Trophoblast cell (in vitro differentiated cells and primary cell): ENCODE measurements at regions not wholly inside any gene's neighbourhood (a gene's known extent, or its start where the extent isn't known, plus 50 kb on each side); places are given as distances from the start of the nearest gene placed in this dataset.
A peak's percentile ranks its signal among the peaks of the same experiment; 100 is the strongest.

Experiments used
- DNase-seq, 2 donors: peaks; one replicate each; pipeline ENCODE4 v3.0.0-alpha.2; 2016
- H2AFZ ChIP-seq: 2 replicates; pipeline ENCODE4 v1.6.1; 2013; ENCODE audit warnings: low read length, moderate library complexity, mild to moderate bottlenecking; ENCODE audit not compliant: insufficient read depth, poor library complexity
- H2AK5ac ChIP-seq: 2 replicates; pipeline ENCODE4 v1.6.1; 2013; ENCODE audit warnings: mild to moderate bottlenecking, low read length
- H2BK120ac ChIP-seq: 2 replicates; pipeline ENCODE4 v1.6.1; 2013; ENCODE audit warnings: low read length, mild to moderate bottlenecking, moderate library complexity; ENCODE audit not compliant: insufficient read depth, poor library complexity
- H2BK12ac ChIP-seq: 2 replicates; pipeline ENCODE4 v1.6.1; 2013; ENCODE audit warnings: mild to moderate bottlenecking, low read length, moderate library complexity
- H2BK5ac ChIP-seq: 2 replicates; pipeline ENCODE4 v1.6.1; 2013; ENCODE audit warnings: low read length, low read depth, moderate library complexity, mild to moderate bottlenecking; ENCODE audit not compliant: poor library complexity
- H3K14ac ChIP-seq: 2 replicates; pipeline ENCODE4 v1.6.1; 2013; ENCODE audit warnings: mild to moderate bottlenecking, low read length
- H3K18ac ChIP-seq: 2 replicates; pipeline ENCODE4 v1.6.1; 2013; ENCODE audit warnings: mild to moderate bottlenecking, low read length
- H3K23ac ChIP-seq: 2 replicates; pipeline ENCODE4 v1.6.1; 2013; ENCODE audit warnings: low read length
- H3K27ac ChIP-seq: 2 replicates; pipeline ENCODE4 v1.5.1; 2013; ENCODE audit warnings: low read depth, mild to moderate bottlenecking, inconsistent platforms, low read length, moderate library complexity
- H3K27me3 ChIP-seq: 2 replicates; pipeline ENCODE4 v1.6.1; 2013; ENCODE audit warnings: inconsistent platforms, mild to moderate bottlenecking, low read length, moderate library complexity; ENCODE audit not compliant: insufficient read depth
- H3K36me3 ChIP-seq, 2 experiments: 1 replicate in 1 of 2; 2 replicates in 1 of 2; pipeline ENCODE4 v1.6.1; 2013; ENCODE audit warnings: low read length in 2 of 2, mild to moderate bottlenecking in 2 of 2, moderate library complexity in 1 of 2; ENCODE audit not compliant: insufficient read depth in 2 of 2, control insufficient read depth in 1 of 2
- H3K4ac ChIP-seq: 2 replicates; pipeline ENCODE4 v1.6.1; 2013; ENCODE audit warnings: low read depth, mild to moderate bottlenecking, low read length, moderate library complexity
- H3K4me1 ChIP-seq, 2 experiments: 1 replicate in 1 of 2; 2 replicates in 1 of 2; pipeline ENCODE4 v1.6.1; 2013; ENCODE audit warnings: low read length in 2 of 2, mild to moderate bottlenecking in 2 of 2, moderate library complexity in 1 of 2; ENCODE audit not compliant: insufficient read depth in 2 of 2, control insufficient read depth in 1 of 2
- H3K4me2 ChIP-seq: 2 replicates; pipeline ENCODE4 v1.6.1; 2013; ENCODE audit warnings: inconsistent platforms, mild to moderate bottlenecking, low read length, moderate library complexity
- H3K4me3 ChIP-seq: 2 replicates; pipeline ENCODE4 v1.5.1; 2013; ENCODE audit warnings: mild to moderate bottlenecking, low read depth, low read length, inconsistent platforms
- H3K79me1 ChIP-seq: one replicate; pipeline ENCODE4 v1.6.1; 2013; ENCODE audit warnings: low read length
- H3K79me2 ChIP-seq: 2 replicates; pipeline ENCODE4 v1.6.1; 2013; ENCODE audit warnings: low read length, mild to moderate bottlenecking; ENCODE audit not compliant: control insufficient read depth, insufficient read depth, poor library complexity
- H3K9ac ChIP-seq: 2 replicates; pipeline ENCODE4 v1.6.1; 2013; ENCODE audit warnings: mild to moderate bottlenecking, low read length
- H3K9me3 ChIP-seq: 2 replicates; pipeline ENCODE4 v1.6.1; 2013; ENCODE audit warnings: low read depth, mild to moderate bottlenecking, control low read depth, inconsistent platforms, low read length; ENCODE audit not compliant: insufficient read depth
- H4K12ac ChIP-seq: 2 replicates; pipeline ENCODE4 v1.6.1; 2013; ENCODE audit warnings: low read depth, mild to moderate bottlenecking, low read length, moderate library complexity
- H4K8ac ChIP-seq: 2 replicates; pipeline ENCODE4 v1.6.1; 2013; ENCODE audit warnings: low read depth, mild to moderate bottlenecking, low read length, moderate library complexity
- H4K91ac ChIP-seq: one replicate; pipeline ENCODE4 v1.6.1; 2013; ENCODE audit warnings: low read depth, mild to moderate bottlenecking, low read length, moderate library complexity
- WGBS: extraction: QIAGEN DNeasy Blood & Tissue Kit; methylation state at CpG from one replicate; pipeline ENCODE4 v1.1.7; 2013; ENCODE audit warnings: missing lambda C conversion rate; ENCODE audit not compliant: insufficient read length, insufficient coverage; ENCODE audit errors: extremely low coverage; 5-methylcytosine and 5-hydroxymethylcytosine counted together

DNA sequence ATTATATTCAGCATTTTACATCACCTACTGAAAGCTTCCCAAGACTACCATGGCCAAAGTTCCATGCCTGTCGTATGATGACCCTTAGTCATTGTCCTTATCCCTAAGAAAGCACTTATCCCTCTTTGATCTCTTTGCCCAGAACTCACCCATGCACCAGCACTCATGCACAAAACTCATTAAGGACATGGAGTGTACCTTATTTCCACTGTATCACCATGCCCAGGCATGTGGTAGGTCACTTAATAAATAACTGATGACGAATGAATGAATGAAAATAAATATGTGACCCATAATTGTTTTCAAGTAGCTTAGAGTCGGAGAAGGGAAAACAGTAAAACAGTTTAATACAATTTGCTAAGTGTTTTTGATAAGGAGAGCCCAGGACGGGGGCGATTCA, 220.1 kb downstream of the IKZF2 start:
- Histone ChIP-seq H3K4me1 (no peaks in the 10 kb centered on the region), H3K79me2 (no peaks in the 10 kb centered on the region), H4K12ac (no peak overlapping the region), H3K27me3 (no peaks in the 10 kb centered on the region), H2AK5ac (no peak overlapping the region), H4K91ac (no peak overlapping the region), H3K79me1 (no peaks in the 10 kb centered on the region), H3K36me3 (no peaks in the 10 kb centered on the region), H2BK12ac (no peak overlapping the region), H3K23ac (no peak overlapping the region), H2BK5ac (no peak overlapping the region), H3K14ac (no peak overlapping the region), H3K9me3 (no peaks in the 10 kb centered on the region), H3K4ac (no peak overlapping the region), H2BK120ac (no peak overlapping the region), H3K4me3 (no peak overlapping the region), H3K9ac (no peak overlapping the region), H4K8ac (no peak overlapping the region), H3K27ac (no peak overlapping the region), H2AFZ (no peak overlapping the region), H3K4me2 (no peak overlapping the region), H3K18ac (no peak overlapping the region)
- no CpG with 5 or more reads among the region's 5 CpGs for WGBS
- no peak for DNase-seq

DNA sequence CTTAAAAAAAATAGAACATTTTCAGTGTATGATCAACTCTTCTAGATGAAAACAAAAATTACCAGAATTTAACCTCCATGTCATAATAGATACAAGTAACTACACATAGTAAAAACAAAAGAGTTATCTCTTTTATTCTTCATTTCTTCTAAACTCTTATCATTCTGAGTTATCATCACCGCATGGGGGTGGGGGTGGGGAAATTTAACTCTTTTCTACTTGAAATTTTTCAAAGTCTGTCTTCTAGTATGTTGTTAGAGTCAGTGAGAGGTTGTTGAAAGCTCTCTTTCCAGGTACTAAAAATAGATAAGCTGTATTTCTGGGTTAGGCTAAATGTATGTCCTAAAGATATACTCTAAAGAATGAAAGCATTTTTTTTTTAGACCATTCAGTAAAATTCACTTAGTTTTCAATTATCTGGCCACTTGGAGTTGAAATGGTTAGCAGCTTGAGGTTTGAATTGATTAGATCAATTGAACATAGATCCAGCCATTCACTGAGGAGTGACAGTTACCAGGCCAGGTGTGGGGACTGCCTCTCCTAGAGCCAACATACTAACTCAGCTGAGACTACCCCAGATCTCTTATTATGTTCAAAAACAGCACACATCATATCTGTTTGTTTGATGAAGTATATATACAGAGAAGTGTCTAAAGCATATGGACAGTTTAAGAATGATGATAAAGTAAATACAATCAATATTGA, 220.7 kb downstream of the IKZF2 start:
- Histone ChIP-seq H4K12ac (no peak overlapping the region), H3K4me2 (no peak overlapping the region), H2BK12ac (no peak overlapping the region), H3K4ac (no peak overlapping the region), H3K79me2 (no peaks in the 10 kb centered on the region), H3K18ac (no peak overlapping the region), H3K27ac (no peak overlapping the region), H2AFZ (no peak overlapping the region), H4K8ac (no peak overlapping the region), H3K9ac (no peak overlapping the region), H3K4me3 (no peak overlapping the region), H3K27me3 (no peaks in the 10 kb centered on the region), H3K36me3 (no peaks in the 10 kb centered on the region), H2AK5ac (no peak overlapping the region), H2BK5ac (no peak overlapping the region), H3K9me3 (no peaks in the 10 kb centered on the region), H2BK120ac (no peak overlapping the region), H3K14ac (no peak overlapping the region), H3K79me1 (no peaks in the 10 kb centered on the region), H4K91ac (no peak overlapping the region), H3K4me1 (no peaks in the 10 kb centered on the region), H3K23ac (no peak overlapping the region)
- no CpG with 5 or more reads among the region's 1 CpG for WGBS
- DNase-seq = no peak

DNA sequence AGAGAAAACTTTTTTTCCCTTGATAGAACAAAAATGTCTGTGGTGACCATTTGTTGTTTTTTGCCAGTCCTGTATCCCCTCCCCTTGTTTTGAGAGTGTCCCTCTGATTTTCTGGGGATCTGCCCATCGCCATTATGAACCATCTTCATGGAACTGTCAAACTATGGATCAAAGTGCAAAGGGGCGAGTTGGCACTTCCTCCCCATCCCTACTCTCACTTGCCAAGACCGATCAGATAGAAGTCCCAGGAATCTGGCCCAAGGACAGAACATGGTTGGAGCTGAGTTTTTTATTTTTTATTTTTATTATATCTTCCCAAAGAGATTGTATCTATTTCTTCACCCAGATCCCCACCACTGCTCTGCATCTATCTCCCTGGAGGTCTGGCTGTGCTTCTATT, 221.4 kb downstream of the IKZF2 start:
- Histone ChIP-seq H4K12ac (no peak overlapping the region), H4K8ac (no peak overlapping the region), H3K9me3 (peaks cover under 1% of the 10 kb centered on the region), H3K4ac (no peak overlapping the region), H2BK12ac (no peak overlapping the region), H3K4me1 (no peaks in the 10 kb centered on the region), H3K36me3 (no peaks in the 10 kb centered on the region), H3K18ac (no peak overlapping the region), H3K79me1 (no peaks in the 10 kb centered on the region), H3K4me2 (no peak overlapping the region), H3K27me3 (no peaks in the 10 kb centered on the region), H3K4me3 (no peak overlapping the region), H3K27ac (no peak overlapping the region), H2AK5ac (no peak overlapping the region), H3K79me2 (no peaks in the 10 kb centered on the region), H3K9ac (no peak overlapping the region), H3K23ac (no peak overlapping the region), H2BK120ac (no peak overlapping the region), H2AFZ (no peak overlapping the region), H3K14ac (no peak overlapping the region), H2BK5ac (no peak overlapping the region), H4K91ac (no peak overlapping the region)
- no CpG with 5 or more reads among the region's 3 CpGs for WGBS
- no peak for DNase-seq

DNA sequence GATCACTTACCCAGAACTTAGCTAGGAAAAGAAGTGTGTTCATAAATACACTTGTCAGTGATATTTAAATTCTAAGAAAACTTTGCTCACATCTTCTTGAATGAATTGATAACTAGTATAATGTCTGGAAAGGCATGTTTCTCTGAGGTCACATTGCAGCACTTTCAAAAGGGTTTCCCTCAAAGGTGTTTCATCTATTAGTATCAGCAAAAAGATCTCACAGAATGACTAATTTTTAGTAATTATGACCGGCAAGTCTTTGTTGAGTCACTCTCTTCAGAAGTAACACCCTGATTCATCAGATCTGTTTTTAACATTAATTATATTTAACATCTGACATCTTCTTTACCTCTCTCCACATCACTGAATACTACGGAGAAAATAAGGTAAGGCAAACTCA, 222.3 kb downstream of the IKZF2 start:
- Histone ChIP-seq H3K9me3 (peaks cover 3% of the 10 kb centered on the region), H4K8ac (no peak overlapping the region), H3K27ac (no peak overlapping the region), H3K9ac (no peak overlapping the region), H3K14ac (no peak overlapping the region), H3K4me3 (no peak overlapping the region), H3K4me1 (no peaks in the 10 kb centered on the region), H3K23ac (no peak overlapping the region), H3K18ac (no peak overlapping the region), H3K79me2 (no peaks in the 10 kb centered on the region), H3K79me1 (no peaks in the 10 kb centered on the region), H4K12ac (no peak overlapping the region), H3K4ac (no peak overlapping the region), H2AFZ (no peak overlapping the region), H2BK5ac (no peak overlapping the region), H3K4me2 (no peak overlapping the region), H4K91ac (no peak overlapping the region), H2BK120ac (no peak overlapping the region), H2AK5ac (no peak overlapping the region), H2BK12ac (no peak overlapping the region), H3K27me3 (no peaks in the 10 kb centered on the region), H3K36me3 (no peaks in the 10 kb centered on the region)
- WGBS = no CpG with 5 or more reads among the region's 2 CpGs
- peak in 1 of 2 donors; percentile 50 for DNase-seq
